Caco-2 (cell line): ENCODE measurements at regions not wholly inside any gene's neighbourhood (a gene's known extent, or its start where the extent isn't known, plus 50 kb on each side); places are given as distances from the start of the nearest gene placed in this dataset.

Source experiments
- BruUV-seq: library from RNA; stranded (reverse); fragments of 400-500 nt; replicated peaks from 2 replicates; lab custom pipeline; 2021; lab: Mats Ljungman, UMichigan
- CTCF ChIA-PET: fragments of 300-600 bp; sonication (Branson Sonifier 250); formaldehyde crosslinking; loops from one replicate; lab custom pipeline; 2022; ENCODE audit warnings: antibody characterized with exemption; lab: Charles Lee
- POLR2A ChIA-PET: fragments of 300-600 bp; sonication (Branson Sonifier 250); formaldehyde crosslinking; loops from one replicate; lab custom pipeline; 2022; ENCODE audit warnings: antibody characterized with exemption; lab: Charles Lee
- DNase-seq, 2 experiments: peaks; one replicate each; pipeline versions ENCODE4 v3.0.0 to v3.0.0-alpha.2; 2020 to 2022
- H3K27me3 ChIP-seq: replicated peaks from 2 replicates; pipeline ENCODE4 v1.6.0; 2011; ENCODE audit warnings: low read length; ENCODE audit not compliant: control insufficient read depth, insufficient read depth
- H3K36me3 ChIP-seq: 2 replicates; pipeline ENCODE4 v1.5.1; 2011; ENCODE audit warnings: low read length; ENCODE audit not compliant: control insufficient read depth, insufficient read depth
- H3K4me1 ChIP-seq: fragments of 250-450 bp; sonication (Bioruptor Pico); 2 replicates; pipeline ENCODE4 v1.5.1; 2020; ENCODE audit warnings: mild to moderate bottlenecking
- H3K4me3 ChIP-seq: 2 replicates; pipeline ENCODE4 v1.5.1; 2011; ENCODE audit warnings: low read depth, mild to moderate bottlenecking, control low read depth, low read length
- H3K9me3 ChIP-seq: fragments of 250-450 bp; sonication (Bioruptor Pico); 2 replicates; pipeline ENCODE4 v1.5.1; 2020; ENCODE audit warnings: mild to moderate bottlenecking, moderate library complexity
- H3K27ac Mint-ChIP-seq: one replicate; pipeline ENCODE4 v1.8.0; 2022; ENCODE audit warnings: mixed read lengths; ENCODE audit not compliant: unreplicated experiment
- H3K27me3 Mint-ChIP-seq: one replicate; pipeline ENCODE4 v1.8.0; 2022; ENCODE audit warnings: mixed read lengths; ENCODE audit not compliant: insufficient read depth, unreplicated experiment
- H3K36me3 Mint-ChIP-seq: one replicate; pipeline ENCODE4 v1.8.0; 2022; ENCODE audit warnings: mild to moderate bottlenecking, mixed read lengths; ENCODE audit not compliant: insufficient read depth, unreplicated experiment
- H3K4me1 Mint-ChIP-seq: one replicate; pipeline ENCODE4 v1.8.0; 2022; ENCODE audit warnings: low read depth, mixed read lengths; ENCODE audit not compliant: unreplicated experiment
- H3K4me3 Mint-ChIP-seq: one replicate; pipeline ENCODE4 v1.8.0; 2022; ENCODE audit warnings: mild to moderate bottlenecking, moderate library complexity, mixed read lengths; ENCODE audit not compliant: unreplicated experiment
- H3K9me3 Mint-ChIP-seq: one replicate; pipeline ENCODE4 v1.8.0; 2022; ENCODE audit warnings: mixed read lengths; ENCODE audit not compliant: unreplicated experiment
- intact Hi-C: fragments of 100-400 bp; cut with micrococcal nuclease; formaldehyde crosslinking; loops from one replicate; pipeline ENCODE4 v1.10.0; 2022; ENCODE audit not compliant: unreplicated experiment
- TF ChIP-seq, protein P1 (sequence below), 2 experiments: fragments of 200-600 bp in 1 of 2; IDR thresholded peaks; 1 replicate in 1 of 2; 2 replicates in 1 of 2; pipeline versions ENCODE4 v1.5.1 to v1.8.0; 2011 to 2022; ENCODE audit warnings: antibody characterized with exemption in 1 of 2, control low read depth in 1 of 2, inconsistent platforms in 1 of 2, low read depth in 1 of 2, low read length in 1 of 2, mild to moderate bottlenecking in 1 of 2, moderate library complexity in 1 of 2; ENCODE audit not compliant: insufficient read depth in 1 of 2, severe bottlenecking in 1 of 2, unreplicated experiment in 1 of 2

DNA sequence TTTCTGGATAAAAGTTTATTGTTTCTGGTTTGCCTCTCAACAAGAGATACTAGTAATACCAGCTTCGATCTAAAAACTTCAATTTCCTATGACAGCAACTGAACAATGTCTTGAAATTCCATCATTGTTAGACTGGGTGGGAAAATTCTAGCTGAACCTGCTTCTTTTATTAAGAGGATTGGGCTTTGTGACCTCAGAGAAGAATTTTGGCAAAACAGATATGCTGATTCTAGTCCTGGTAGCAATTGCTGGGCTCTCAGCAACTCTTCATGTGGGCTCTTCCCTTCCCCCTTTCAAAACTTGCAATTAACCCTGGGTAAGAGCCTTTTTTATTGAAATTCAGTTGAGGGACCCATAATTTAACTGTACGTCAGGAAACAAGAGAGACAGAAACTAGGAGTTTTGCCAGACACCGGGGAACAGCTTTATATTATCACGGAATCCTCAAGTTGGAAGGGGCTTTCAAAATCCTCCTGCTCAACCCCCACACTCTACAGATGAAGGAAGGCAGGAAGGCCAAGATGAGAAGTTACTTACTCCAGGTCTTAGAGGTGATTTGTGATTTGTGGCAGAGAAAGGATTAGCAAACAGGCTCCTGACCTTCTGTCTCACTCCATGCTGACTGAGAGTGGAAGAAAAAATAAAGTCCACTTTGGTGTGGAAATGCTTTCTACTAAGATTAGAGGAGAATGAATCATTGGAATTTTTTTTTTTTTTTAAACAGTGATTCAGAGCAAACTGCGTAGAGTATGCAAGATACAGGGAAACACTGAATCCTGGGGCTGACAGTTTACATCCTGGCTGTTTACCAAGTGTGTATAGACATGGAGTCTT lies 239.0 kb upstream of the ATP2B1 start:
- Mint-ChIP-seq H3K4me1 (peaks cover 30% of the 10 kb centered on the region), H3K27ac (no peak overlapping the region), H3K36me3 (no peaks in the 10 kb centered on the region), H3K4me3 (peak overlapping the region; percentile 7), H3K9me3 (no peaks in the 10 kb centered on the region), H3K27me3 (no peaks in the 10 kb centered on the region)
- BruUV-seq, result no TSS peak
- H3K27me3 ChIP-seq, result no peaks in the 10 kb centered on the region
- H3K9me3 ChIP-seq, result no peaks in the 10 kb centered on the region
- CTCF ChIA-PET, result no interaction called here
- DNase-seq, result no peak
- intact Hi-C loops, result loop anchor here (2.0 kb wide), 1 partner anchor 315 kb away; no protein-coding TSS in a partner anchor
- peaks cover 50% of the 10 kb centered on the region for H3K4me1 ChIP-seq
- POLR2A ChIA-PET, result no interaction called here
- H3K4me3 ChIP-seq, result no peak overlapping the region
- no peaks in the 10 kb centered on the region for H3K36me3 ChIP-seq
- TF ChIP-seq, protein P1, sequence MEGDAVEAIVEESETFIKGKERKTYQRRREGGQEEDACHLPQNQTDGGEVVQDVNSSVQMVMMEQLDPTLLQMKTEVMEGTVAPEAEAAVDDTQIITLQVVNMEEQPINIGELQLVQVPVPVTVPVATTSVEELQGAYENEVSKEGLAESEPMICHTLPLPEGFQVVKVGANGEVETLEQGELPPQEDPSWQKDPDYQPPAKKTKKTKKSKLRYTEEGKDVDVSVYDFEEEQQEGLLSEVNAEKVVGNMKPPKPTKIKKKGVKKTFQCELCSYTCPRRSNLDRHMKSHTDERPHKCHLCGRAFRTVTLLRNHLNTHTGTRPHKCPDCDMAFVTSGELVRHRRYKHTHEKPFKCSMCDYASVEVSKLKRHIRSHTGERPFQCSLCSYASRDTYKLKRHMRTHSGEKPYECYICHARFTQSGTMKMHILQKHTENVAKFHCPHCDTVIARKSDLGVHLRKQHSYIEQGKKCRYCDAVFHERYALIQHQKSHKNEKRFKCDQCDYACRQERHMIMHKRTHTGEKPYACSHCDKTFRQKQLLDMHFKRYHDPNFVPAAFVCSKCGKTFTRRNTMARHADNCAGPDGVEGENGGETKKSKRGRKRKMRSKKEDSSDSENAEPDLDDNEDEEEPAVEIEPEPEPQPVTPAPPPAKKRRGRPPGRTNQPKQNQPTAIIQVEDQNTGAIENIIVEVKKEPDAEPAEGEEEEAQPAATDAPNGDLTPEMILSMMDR (IDR thresholded peaks at IDR 0.05; ENCODE audit: insufficient read depth in 1 of 2, low read depth in 1 of 2, low read length in 1 of 2, severe bottlenecking in 1 of 2, unreplicated experiment in 1 of 2), result no peak

GRCh38 chr12:89946518-89947135 lies 238.0 kb upstream of the ATP2B1 start:
- Mint-ChIP-seq H3K4me1 (peaks cover 28% of the 10 kb centered on the region), H3K9me3 (no peaks in the 10 kb centered on the region), H3K27me3 (no peaks in the 10 kb centered on the region), H3K27ac (no peak overlapping the region), H3K36me3 (peaks cover 6% of the 10 kb centered on the region), H3K4me3 (no peak overlapping the region)
- TF ChIP-seq, protein P1 (IDR thresholded peaks at IDR 0.05; ENCODE audit: insufficient read depth in 1 of 2, low read depth in 1 of 2, low read length in 1 of 2, severe bottlenecking in 1 of 2, unreplicated experiment in 1 of 2), result no peak
- Histone ChIP-seq H3K27me3 (no peaks in the 10 kb centered on the region), H3K36me3 (no peaks in the 10 kb centered on the region), H3K4me3 (no peak overlapping the region), H3K4me1 (peaks cover 47% of the 10 kb centered on the region), H3K9me3 (no peaks in the 10 kb centered on the region)
- intact Hi-C loops, result no loop called here
- CTCF ChIA-PET, result no interaction called here
- POLR2A ChIA-PET, result no interaction called here
- no peak for DNase-seq
- no TSS peak for BruUV-seq

GRCh38 chr12:89945123-89945522 lies 236.5 kb upstream of the ATP2B1 start:
- intact Hi-C loops, result no loop called here
- no peaks in the 10 kb centered on the region for H3K9me3 Mint-ChIP-seq
- POLR2A ChIA-PET, result no interaction called here
- H3K36me3 Mint-ChIP-seq, result peaks cover 6% of the 10 kb centered on the region
- H3K4me3 Mint-ChIP-seq, result no peak overlapping the region
- no peaks in the 10 kb centered on the region for H3K27me3 Mint-ChIP-seq
- Histone ChIP-seq H3K36me3 (no peaks in the 10 kb centered on the region), H3K9me3 (no peaks in the 10 kb centered on the region), H3K4me3 (no peak overlapping the region), H3K27me3 (no peaks in the 10 kb centered on the region), H3K4me1 (peaks cover 35% of the 10 kb centered on the region)
- no TSS peak for BruUV-seq
- CTCF ChIA-PET, result no interaction called here
- DNase-seq, result no peak
- TF ChIP-seq, protein P1 (IDR thresholded peaks at IDR 0.05; ENCODE audit: insufficient read depth in 1 of 2, low read depth in 1 of 2, low read length in 1 of 2, severe bottlenecking in 1 of 2, unreplicated experiment in 1 of 2), result no peak
- no peak overlapping the region for H3K27ac Mint-ChIP-seq
- H3K4me1 Mint-ChIP-seq, result peaks cover 19% of the 10 kb centered on the region
